ENCODE measurements at regions not wholly inside any gene's neighbourhood (a gene's known extent, or its start where the extent isn't known, plus 50 kb on each side); places are given as distances from the start of the nearest gene placed in this dataset.

GRCh38 chr11:79671401-79671800 is 230.6 kb upstream of the TENM4 start (continued):
- TF ChIP-seq ZNF615 (CRISPR knock-in tag; IDR thresholded peaks at IDR 0.05; ENCODE audit: borderline replicate concordance) (no peak), RBM39 (IDR thresholded peaks at IDR 0.05; ENCODE audit: low read depth, low read length, poor library complexity, severe bottlenecking) (no peak), ZFP36 (IDR thresholded peaks at IDR 0.05; ENCODE audit: borderline replicate concordance, low read depth, low read length, partially characterized antibody) (no peak), ZNF451 (CRISPR knock-in tag; IDR thresholded peaks at IDR 0.05) (no peak), FOXJ3 (CRISPR knock-in tag; IDR thresholded peaks at IDR 0.05; ENCODE audit: borderline replicate concordance) (no peak)

- Histone ChIP-seq H3K9ac (ENCODE audit: insufficient read depth, low read depth, low read length) (no peak overlapping the region), H3K27me3 (ENCODE audit: control insufficient read depth in 1 of 2, insufficient read depth in 2 of 2, low read length in 2 of 2) (no peaks in the 10 kb centered on the region; a peak in 1 of 5 replicates), H3K36me3 (replicated peaks in 1 of 2; ENCODE audit: control insufficient read depth in 1 of 2, insufficient read depth in 2 of 2, low read length in 2 of 2) (no peaks in the 10 kb centered on the region), H2AFZ (ENCODE audit: low read length) (no peak overlapping the region), H3K4me1 (ENCODE audit: insufficient read depth, low read length) (no peaks in the 10 kb centered on the region), H3K9me3 (ENCODE audit: low read length) (no peaks in the 10 kb centered on the region), H4K20me1 (ENCODE audit: insufficient read depth, low read length) (no peaks in the 10 kb centered on the region), H3K4me3 (replicated peaks in 1 of 3; ENCODE audit: insufficient read depth in 1 of 3, low read depth in 2 of 3, low read length in 3 of 3) (no peak overlapping the region), H3K79me2 (ENCODE audit: insufficient read depth, low read length) (no peaks in the 10 kb centered on the region), H3K4me2 (ENCODE audit: low read depth, low read length) (no peak overlapping the region), H3K27ac (ENCODE audit: extremely low read length, insufficient read depth, low read length) (no peak overlapping the region)
- in situ Hi-C loops (cut with HindIII; ENCODE audit: extremely low pct_ligation_motif_present, low pct_unique_long_range_greater_than_20kb) (no loop called here), intact Hi-C loops (cut with micrococcal nuclease; ENCODE audit: unreplicated experiment) (no loop called here)
- BruUV-seq (replicated peaks): no TSS peak
- no peak for FAIRE-seq
- CTCF ChIA-PET (ENCODE audit: low intra/inter-chr PET ratio, low total read pairs): no interaction called here
- ATAC-seq: no peak
- 18% methylated on average over 3 of the region's 3 CpGs for WGBS (ENCODE audit: low lambda C conversion rate)
- POLR2A ChIA-PET: no interaction called here
- DNase-seq (ENCODE audit: low spot score): no peak
- no peak for TF ChIP-seq NR2F1 (CRISPR knock-in tag; IDR thresholded peaks at IDR 0.05)
- TF ChIP-seq, protein P1, sequence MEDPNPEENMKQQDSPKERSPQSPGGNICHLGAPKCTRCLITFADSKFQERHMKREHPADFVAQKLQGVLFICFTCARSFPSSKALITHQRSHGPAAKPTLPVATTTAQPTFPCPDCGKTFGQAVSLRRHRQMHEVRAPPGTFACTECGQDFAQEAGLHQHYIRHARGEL (CRISPR knock-in tag; IDR thresholded peaks at IDR 0.05): no peak
- no peak for TF ChIP-seq ZNF326 (CRISPR knock-in tag; IDR thresholded peaks at IDR 0.05; ENCODE audit: borderline replicate concordance)
- no peak for TF ChIP-seq XBP1 (CRISPR knock-in tag; IDR thresholded peaks at IDR 0.05)
- no peak for TF ChIP-seq ZNF12 (CRISPR knock-in tag; IDR thresholded peaks at IDR 0.05)
- TF ChIP-seq ZBTB42 (CRISPR knock-in tag; IDR thresholded peaks at IDR 0.05): no peak
- TF ChIP-seq KMT2B (CRISPR knock-in tag; IDR thresholded peaks at IDR 0.05): no peak
- no peak for TF ChIP-seq ZNF354B (CRISPR knock-in tag; IDR thresholded peaks at IDR 0.05)
- no peak for TF ChIP-seq ZNF709 (CRISPR knock-in tag; IDR thresholded peaks at IDR 0.05)
- no peak for TF ChIP-seq ZBED4 (CRISPR knock-in tag; IDR thresholded peaks at IDR 0.05; ENCODE audit: borderline replicate concordance)
- TF ChIP-seq ZNF232 (CRISPR knock-in tag; IDR thresholded peaks at IDR 0.05; ENCODE audit: borderline replicate concordance): no peak
- no peak for TF ChIP-seq ZNF816 (CRISPR knock-in tag; IDR thresholded peaks at IDR 0.05; ENCODE audit: borderline replicate concordance)
These were observed 230.1 kb upstream of the TENM4 start for GRCh38 chr11:79670882-79671281.
